RWPE1 (cell line): ENCODE measurements at regions not wholly inside any gene's neighbourhood (a gene's known extent, or its start where the extent isn't known, plus 50 kb on each side); places are given as distances from the start of the nearest gene placed in this dataset.
"Not testable (repeated sequence)": the region's sequence is repeated elsewhere in the genome, so short reads cannot be mapped to it uniquely, and the experiment has no call there.

Experiments used
- CTCF ChIA-PET: fragments of 350-600 bp; sonication (Branson Sonifier 250); formaldehyde crosslinking; extraction: SDS; loops from one replicate; lab custom pipeline; 2021; lab: Yijun Ruan, JAX
- POLR2A ChIA-PET: fragments of 400-600 bp; formaldehyde crosslinking; extraction: SDS; loops from one replicate; lab custom pipeline; 2020; ENCODE audit warnings: antibody characterized with exemption; ENCODE audit not compliant: low non-redundant PET; lab: Yijun Ruan, JAX
- DNase-seq: peaks from one replicate; pipeline ENCODE4 v3.0.0; 2012; ENCODE audit warnings: low spot score
- H3K27ac ChIP-seq: fragments of 450-650 bp; 2 replicates; pipeline ENCODE4 v1.5.1; 2017
- TF ChIP-seq, protein P1 (sequence below): fragments of 450-650 bp; conservative IDR thresholded peaks from 2 replicates; pipeline ENCODE4 v1.5.1; 2017; ENCODE audit warnings: low read depth, mild to moderate bottlenecking

DNA sequence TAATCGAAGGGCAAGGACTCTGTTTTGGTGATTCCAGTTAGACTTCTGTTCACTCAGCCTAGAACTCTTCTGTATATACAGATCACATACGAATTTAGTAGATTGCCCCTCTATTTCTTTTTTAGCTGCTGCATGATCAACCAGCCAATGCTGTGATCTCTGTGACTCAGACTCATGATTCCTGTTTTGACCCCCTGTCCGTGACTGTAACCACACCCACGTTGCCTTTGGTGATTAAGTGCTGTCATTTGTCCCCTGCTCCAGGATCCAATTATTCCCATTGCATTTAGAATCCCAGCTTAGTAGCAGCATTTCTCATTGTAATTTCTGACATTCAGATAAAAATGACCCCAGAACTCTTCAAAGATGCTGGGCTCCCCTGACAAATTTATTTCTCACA, 545.7 kb downstream of the NPIPA7 start:
- no peak for DNase-seq
- TF ChIP-seq, protein P1, sequence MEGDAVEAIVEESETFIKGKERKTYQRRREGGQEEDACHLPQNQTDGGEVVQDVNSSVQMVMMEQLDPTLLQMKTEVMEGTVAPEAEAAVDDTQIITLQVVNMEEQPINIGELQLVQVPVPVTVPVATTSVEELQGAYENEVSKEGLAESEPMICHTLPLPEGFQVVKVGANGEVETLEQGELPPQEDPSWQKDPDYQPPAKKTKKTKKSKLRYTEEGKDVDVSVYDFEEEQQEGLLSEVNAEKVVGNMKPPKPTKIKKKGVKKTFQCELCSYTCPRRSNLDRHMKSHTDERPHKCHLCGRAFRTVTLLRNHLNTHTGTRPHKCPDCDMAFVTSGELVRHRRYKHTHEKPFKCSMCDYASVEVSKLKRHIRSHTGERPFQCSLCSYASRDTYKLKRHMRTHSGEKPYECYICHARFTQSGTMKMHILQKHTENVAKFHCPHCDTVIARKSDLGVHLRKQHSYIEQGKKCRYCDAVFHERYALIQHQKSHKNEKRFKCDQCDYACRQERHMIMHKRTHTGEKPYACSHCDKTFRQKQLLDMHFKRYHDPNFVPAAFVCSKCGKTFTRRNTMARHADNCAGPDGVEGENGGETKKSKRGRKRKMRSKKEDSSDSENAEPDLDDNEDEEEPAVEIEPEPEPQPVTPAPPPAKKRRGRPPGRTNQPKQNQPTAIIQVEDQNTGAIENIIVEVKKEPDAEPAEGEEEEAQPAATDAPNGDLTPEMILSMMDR = no peak
- CTCF ChIA-PET = no interaction called here
- POLR2A ChIA-PET = no interaction called here
- no peak overlapping the region for H3K27ac ChIP-seq

DNA sequence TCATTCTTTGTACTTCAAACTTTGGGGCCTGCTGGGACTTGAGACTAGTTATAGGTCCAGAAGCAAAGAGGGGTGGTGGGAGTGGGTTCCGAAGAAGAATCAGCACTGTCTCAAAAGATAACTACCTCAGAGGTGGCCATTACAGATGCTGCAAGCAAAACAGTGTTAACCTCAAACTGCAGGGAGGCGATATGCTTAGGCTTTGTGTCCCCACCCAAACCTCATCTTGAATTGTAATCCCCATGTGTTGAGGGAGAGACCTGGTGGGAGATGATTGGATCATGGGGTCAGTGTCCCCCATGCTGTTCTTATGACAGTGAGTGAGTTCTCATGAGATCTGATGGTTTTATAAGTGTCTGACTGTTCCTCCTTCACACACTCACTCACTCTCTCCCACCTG, 545.3 kb downstream of the XYLT1 start:
- DNase-seq = no peak
- ChIA-PET CTCF (no interaction called here), POLR2A (no interaction called here)
- TF ChIP-seq, protein P1 = no peak
- no peak overlapping the region for H3K27ac ChIP-seq

DNA sequence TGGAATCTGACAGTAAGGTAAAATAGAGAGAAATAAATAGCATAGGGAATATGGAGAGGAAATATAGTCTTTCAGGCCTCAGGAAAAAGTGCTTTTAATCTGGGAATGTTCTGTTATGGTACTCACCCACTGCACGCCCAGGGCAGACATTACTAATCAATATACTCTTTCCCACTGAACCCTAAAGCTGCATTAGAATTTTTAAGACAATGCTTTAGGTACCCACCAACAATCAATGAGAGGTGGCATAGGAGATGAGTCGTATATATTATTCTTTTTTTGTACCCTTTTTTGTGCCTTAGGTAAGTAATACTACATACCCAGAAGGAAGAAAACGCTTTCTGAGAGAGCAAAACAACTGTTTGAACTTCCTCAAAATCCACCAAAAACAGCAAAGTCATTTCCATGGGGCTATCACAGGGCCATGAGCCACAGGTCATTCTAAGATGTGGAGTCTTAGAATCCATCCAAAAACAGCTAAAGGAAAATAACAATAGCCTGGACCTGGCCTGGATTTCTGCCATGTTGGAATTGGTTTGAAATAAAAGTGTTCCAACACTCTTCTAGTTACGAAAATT, 542.1 kb downstream of the XYLT1 start:
- CTCF ChIA-PET = no interaction called here
- no peak for DNase-seq
- H3K27ac ChIP-seq = no peak overlapping the region
- TF ChIP-seq, protein P1 = no peak
- POLR2A ChIA-PET = no interaction called here

DNA sequence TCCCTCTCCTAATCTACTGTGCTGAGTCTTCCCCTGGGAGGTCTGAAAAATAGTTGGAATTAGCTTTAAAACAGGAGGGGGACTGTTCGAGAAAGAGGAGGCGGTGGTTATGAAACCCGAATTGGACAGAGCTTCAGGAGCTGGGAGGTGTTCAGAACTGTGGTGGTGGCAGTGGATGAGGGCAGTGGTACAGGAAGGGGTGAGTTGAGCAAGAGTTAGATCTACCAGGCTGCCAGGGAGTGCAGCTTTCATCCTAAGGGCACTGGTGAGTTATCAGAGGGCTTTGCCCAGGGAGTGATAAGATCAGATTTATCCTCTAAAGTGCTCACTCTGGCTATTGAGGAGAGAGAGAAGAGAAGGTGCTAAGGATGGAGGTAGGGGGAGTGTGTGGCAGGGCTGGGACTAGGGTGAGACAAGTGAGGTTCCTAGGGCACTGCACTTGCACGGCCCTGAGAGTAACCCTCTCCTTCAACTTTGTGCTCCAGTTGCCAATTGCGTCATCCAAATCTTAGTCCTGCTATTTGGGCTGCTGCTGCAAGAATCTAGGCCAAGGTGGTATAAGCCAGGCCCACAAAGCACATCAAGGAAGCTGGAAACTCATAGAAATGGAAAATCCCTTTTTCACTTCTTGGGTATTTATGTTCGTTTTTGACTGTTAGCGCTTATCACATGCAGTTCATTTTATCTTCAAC, 540.3 kb downstream of the XYLT1 start:
- DNase-seq = no peak
- ChIA-PET CTCF (no interaction called here), POLR2A (no interaction called here)
- no peak overlapping the region for H3K27ac ChIP-seq
- TF ChIP-seq, protein P1 = no peak

DNA sequence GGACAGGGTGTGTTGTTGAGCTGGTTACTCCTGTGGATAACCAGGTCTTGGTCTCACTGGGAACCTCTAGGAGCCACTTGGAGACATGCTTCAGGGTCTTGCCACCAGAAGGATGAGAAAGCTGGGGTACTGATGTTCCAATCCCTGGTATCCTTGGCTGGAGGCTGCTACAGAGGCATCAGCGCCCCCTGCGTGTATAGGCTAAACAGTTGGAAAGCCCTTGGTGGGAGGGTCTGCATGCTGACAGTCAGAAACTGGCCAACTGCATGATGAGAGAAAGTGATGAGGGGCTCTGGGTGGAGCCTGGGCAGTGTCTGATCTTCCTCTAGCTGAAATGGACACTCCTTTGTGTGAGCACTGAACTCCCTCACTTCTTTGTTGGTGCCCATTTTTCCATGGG, 536.9 kb downstream of the XYLT1 start:
- TF ChIP-seq, protein P1 = no peak
- ChIA-PET POLR2A (no interaction called here), CTCF (no interaction called here)
- H3K27ac ChIP-seq = no peak overlapping the region
- DNase-seq = no peak

DNA sequence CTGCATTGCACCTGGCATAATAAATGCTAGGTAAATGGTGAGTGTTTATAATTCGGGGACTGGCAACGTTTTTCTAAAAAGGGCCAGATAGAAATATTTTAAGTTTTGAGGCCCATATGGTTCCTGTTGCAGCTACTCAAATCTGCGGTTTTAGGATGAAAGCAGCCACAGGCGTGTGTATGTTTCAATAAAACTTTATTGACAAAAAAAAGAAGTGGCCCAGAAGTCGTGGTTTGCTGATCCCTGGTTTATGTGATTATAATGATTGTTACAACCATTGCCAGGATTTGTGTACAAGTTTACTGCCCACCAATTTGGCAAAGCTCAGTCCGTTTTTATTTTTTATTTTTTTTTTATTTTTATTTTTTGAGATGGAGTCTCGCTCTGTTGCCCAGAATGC, 536.1 kb downstream of the XYLT1 start:
- no peak for DNase-seq
- POLR2A ChIA-PET = no interaction called here
- TF ChIP-seq, protein P1 = no peak
- CTCF ChIA-PET = interaction anchor here (0.6 kb wide), 1 partner anchor 53 kb away, joined by 4 read pairs; no protein-coding TSS in a partner anchor
- no peak overlapping the region for H3K27ac ChIP-seq

DNA sequence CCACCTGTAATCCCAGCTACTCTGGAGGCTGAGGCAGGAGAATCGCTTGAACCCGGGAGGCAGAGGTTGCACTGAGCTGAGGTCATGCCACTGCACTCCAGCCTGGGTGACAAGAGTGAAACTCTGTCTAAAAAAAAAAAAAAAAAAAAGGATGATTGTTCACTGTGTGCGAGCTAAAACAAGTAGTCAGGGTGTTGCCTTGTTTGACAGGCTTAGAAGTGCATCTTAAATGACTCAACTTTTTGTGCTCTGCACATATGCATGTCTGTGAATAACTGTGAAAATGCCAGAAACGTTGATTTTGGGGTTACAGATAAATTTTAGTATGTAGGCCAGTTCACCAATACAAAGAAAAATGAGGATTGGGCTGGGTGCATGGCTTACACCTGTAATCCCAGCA, 534.9 kb downstream of the XYLT1 start:
- H3K27ac ChIP-seq, POLR2A ChIA-PET, DNase-seq, CTCF ChIA-PET: not testable (repeated sequence)
